ENCODE measurements at regions not wholly inside any gene's neighbourhood (a gene's known extent, or its start where the extent isn't known, plus 50 kb on each side); places are given as distances from the start of the nearest gene placed in this dataset.

DNA sequence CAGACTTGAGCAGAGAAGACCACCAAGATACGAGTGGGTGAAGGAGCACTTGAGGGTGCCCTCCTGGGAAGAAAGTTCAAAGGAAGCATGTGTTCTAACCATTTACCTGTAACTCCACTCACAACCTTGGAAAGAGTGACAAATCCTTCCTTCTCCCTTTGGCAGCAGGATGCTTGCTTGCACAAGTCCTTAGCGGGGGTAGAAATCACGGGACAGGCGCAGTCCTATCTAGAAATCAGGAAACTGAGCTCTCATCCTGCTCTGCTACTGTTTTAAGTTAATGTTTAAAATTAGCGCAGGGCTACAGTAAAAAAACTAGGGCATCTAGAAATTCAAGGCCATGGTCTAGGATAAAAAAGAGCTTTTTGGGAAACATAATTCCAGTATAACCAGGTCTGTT is 100.9 kb upstream of the PTPRM start:
- Histone ChIP-seq H3K27me3 (ENCODE audit: insufficient read depth, low read length) (no peaks in the 10 kb centered on the region), H3K4me1 (ENCODE audit: control insufficient read depth in 1 of 2, insufficient read depth in 2 of 2, low read length in 2 of 2) (peaks cover 0 to 5% of the 10 kb centered on the region in 2 experiments), H3K4me3 (ENCODE audit: low read depth, low read length) (peak overlapping the region; percentile 37), H3K4me2 (ENCODE audit: low read length) (no peak overlapping the region), H3K18ac (ENCODE audit: low read length) (no peak overlapping the region), H3K4ac (ENCODE audit: low read depth, low read length) (no peak overlapping the region), H3K9me3 (ENCODE audit: insufficient read depth, low read depth, low read length) (no peaks in the 10 kb centered on the region), H3K9ac (ENCODE audit: low read length) (no peak overlapping the region), H3K14ac (ENCODE audit: low read length) (no peak overlapping the region), H2BK120ac (ENCODE audit: insufficient read depth, low read length, poor library complexity) (no peak overlapping the region), H4K8ac (ENCODE audit: low read depth, low read length) (no peak overlapping the region), H3K27ac (ENCODE audit: low read depth, low read length) (no peak overlapping the region), H3K79me1 (ENCODE audit: low read length) (no peaks in the 10 kb centered on the region), H4K91ac (ENCODE audit: low read depth, low read length) (no peak overlapping the region), H2BK12ac (ENCODE audit: low read length) (no peak overlapping the region), H3K36me3 (ENCODE audit: control insufficient read depth in 1 of 2, insufficient read depth in 2 of 2, low read length in 2 of 2) (no peaks in the 10 kb centered on the region), H4K12ac (ENCODE audit: low read depth, low read length) (no peak overlapping the region), H3K23ac (ENCODE audit: low read length) (no peak overlapping the region), H2AFZ (ENCODE audit: insufficient read depth, low read length, poor library complexity) (no peak overlapping the region), H2BK5ac (ENCODE audit: low read depth, low read length, poor library complexity) (no peak overlapping the region), H3K79me2 (ENCODE audit: control insufficient read depth, insufficient read depth, low read length, poor library complexity) (no peaks in the 10 kb centered on the region), H2AK5ac (ENCODE audit: low read length) (no peak overlapping the region)
- no peak for DNase-seq
- no CpG with 5 or more reads among the region's 5 CpGs for WGBS (ENCODE audit: extremely low coverage, insufficient coverage, insufficient read length)

DNA sequence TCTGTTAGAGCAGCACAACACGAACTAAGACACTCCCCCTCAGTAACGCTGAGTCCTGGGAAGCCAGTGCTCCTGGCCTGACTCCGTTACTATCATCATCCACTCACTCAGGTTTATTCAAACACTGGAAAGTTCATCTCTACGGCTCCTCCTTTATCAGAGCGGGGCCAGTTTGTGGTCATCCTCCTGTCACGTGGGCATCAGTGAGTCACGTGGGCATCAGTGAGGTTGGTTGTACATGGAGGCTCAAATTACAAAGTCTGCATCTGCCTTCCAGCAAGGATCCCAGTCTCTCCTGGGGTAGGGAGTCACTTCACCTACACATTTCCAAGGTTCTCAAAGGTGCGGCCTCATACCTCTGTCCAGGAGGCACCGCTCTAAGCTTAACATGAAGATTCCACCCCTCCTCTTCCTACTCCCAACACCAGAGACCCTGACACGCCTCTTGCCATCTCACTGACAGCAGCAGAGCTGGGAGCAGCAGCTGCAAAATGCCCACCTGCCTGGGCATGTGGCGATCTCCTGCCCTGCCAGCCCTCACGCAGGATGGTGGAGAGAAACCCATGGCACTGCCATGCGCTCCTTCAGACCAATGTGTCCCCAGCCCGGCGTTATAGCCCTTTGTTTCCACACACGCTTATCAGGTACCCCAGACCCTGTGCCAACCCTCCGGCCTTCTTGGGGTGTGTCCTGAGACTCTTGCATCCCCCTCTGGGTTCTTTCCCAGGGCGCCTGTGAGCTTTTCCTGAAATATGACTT is 99.2 kb upstream of the PTPRM start:
- Histone ChIP-seq H3K9ac (ENCODE audit: low read length) (no peak overlapping the region), H2BK12ac (ENCODE audit: low read length) (no peak overlapping the region), H4K8ac (ENCODE audit: low read depth, low read length) (no peak overlapping the region), H3K4me2 (ENCODE audit: low read length) (no peak overlapping the region), H3K27ac (ENCODE audit: low read depth, low read length) (no peak overlapping the region), H2BK5ac (ENCODE audit: low read depth, low read length, poor library complexity) (no peak overlapping the region), H3K18ac (ENCODE audit: low read length) (no peak overlapping the region), H3K79me1 (ENCODE audit: low read length) (no peaks in the 10 kb centered on the region), H4K12ac (ENCODE audit: low read depth, low read length) (no peak overlapping the region), H2BK120ac (ENCODE audit: insufficient read depth, low read length, poor library complexity) (no peak overlapping the region), H4K91ac (ENCODE audit: low read depth, low read length) (no peak overlapping the region), H3K14ac (ENCODE audit: low read length) (no peak overlapping the region), H3K9me3 (ENCODE audit: insufficient read depth, low read depth, low read length) (no peaks in the 10 kb centered on the region), H3K4me3 (ENCODE audit: low read depth, low read length) (no peak overlapping the region), H3K79me2 (ENCODE audit: control insufficient read depth, insufficient read depth, low read length, poor library complexity) (no peaks in the 10 kb centered on the region), H3K4ac (ENCODE audit: low read depth, low read length) (no peak overlapping the region), H3K23ac (ENCODE audit: low read length) (no peak overlapping the region), H3K27me3 (ENCODE audit: insufficient read depth, low read length) (no peaks in the 10 kb centered on the region), H3K4me1 (ENCODE audit: control insufficient read depth in 1 of 2, insufficient read depth in 2 of 2, low read length in 2 of 2) (peaks cover 0 to 5% of the 10 kb centered on the region in 2 experiments), H2AFZ (ENCODE audit: insufficient read depth, low read length, poor library complexity) (no peak overlapping the region), H2AK5ac (ENCODE audit: low read length) (no peak overlapping the region), H3K36me3 (ENCODE audit: control insufficient read depth in 1 of 2, insufficient read depth in 2 of 2, low read length in 2 of 2) (no peaks in the 10 kb centered on the region)
- WGBS (ENCODE audit: extremely low coverage, insufficient coverage, insufficient read length), result no CpG with 5 or more reads among the region's 18 CpGs
- DNase-seq, result peak in 1 of 2 donors; percentile 19

DNA sequence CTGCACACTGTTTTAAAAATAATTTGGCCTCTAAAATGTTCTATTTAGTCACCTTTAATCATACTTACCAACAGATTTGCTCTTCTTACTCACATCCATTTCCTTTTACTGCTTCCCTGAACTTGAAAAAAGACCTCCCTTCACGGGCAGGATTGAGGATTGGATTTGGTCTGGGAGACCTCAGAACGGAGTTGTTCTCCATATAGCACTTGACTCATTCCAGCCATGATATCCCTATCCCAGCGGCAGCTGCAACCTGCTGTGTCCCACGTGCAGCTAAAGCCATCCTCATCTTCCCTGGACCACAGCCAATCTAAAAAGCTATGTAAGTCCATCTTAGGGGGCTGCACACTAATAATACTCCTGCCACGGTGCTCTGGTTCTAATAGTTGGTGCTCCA is 97.0 kb upstream of the PTPRM start:
- no peaks in the 10 kb centered on the region for H3K79me1 ChIP-seq (ENCODE audit: low read length)

DNA sequence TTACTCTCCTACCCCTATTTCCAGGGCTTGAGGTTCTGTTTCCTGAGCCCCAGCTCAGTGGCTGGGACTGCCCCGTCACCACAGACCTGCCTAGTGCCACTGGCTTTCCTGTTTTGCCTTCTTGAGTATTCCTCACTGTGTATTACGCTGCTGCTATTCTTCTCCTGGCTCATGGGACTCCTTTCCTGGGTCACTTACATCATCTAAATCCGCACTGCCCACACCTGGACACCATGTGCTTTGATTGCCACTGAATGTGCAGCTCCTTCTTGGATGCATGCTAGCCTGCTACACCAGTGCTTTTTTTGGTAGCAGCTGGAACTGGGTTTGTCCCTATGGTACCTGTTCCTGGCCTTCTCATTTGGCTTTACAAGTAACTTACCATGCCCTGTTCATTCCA is 96.6 kb upstream of the PTPRM start:
- no peak overlapping the region for H3K9ac ChIP-seq (ENCODE audit: low read length)
- no peak for DNase-seq
- H3K9me3 ChIP-seq (ENCODE audit: insufficient read depth, low read depth, low read length), result no peaks in the 10 kb centered on the region
- no peak overlapping the region for H2BK5ac ChIP-seq (ENCODE audit: low read depth, low read length, poor library complexity)
- H3K27ac ChIP-seq (ENCODE audit: low read depth, low read length), result no peak overlapping the region
- H4K91ac ChIP-seq (ENCODE audit: low read depth, low read length), result no peak overlapping the region
- H3K4me2 ChIP-seq (ENCODE audit: low read length), result no peak overlapping the region
- whole genome bisulfite sequencing (ENCODE audit: extremely low coverage, insufficient coverage, insufficient read length), result no CpG with 5 or more reads among the region's 3 CpGs
- peaks cover 0 to 3% of the 10 kb centered on the region in 2 experiments for H3K4me1 ChIP-seq (ENCODE audit: control insufficient read depth in 1 of 2, insufficient read depth in 2 of 2, low read length in 2 of 2)
- no peak overlapping the region for H3K14ac ChIP-seq (ENCODE audit: low read length)
- H2BK120ac ChIP-seq (ENCODE audit: insufficient read depth, low read length, poor library complexity), result no peak overlapping the region
- H3K23ac ChIP-seq (ENCODE audit: low read length), result no peak overlapping the region
- H2AK5ac ChIP-seq (ENCODE audit: low read length), result no peak overlapping the region
- no peak overlapping the region for H2BK12ac ChIP-seq (ENCODE audit: low read length)
- no peaks in the 10 kb centered on the region for H3K79me1 ChIP-seq (ENCODE audit: low read length)
- no peaks in the 10 kb centered on the region for H3K36me3 ChIP-seq (ENCODE audit: control insufficient read depth in 1 of 2, insufficient read depth in 2 of 2, low read length in 2 of 2)
- H4K8ac ChIP-seq (ENCODE audit: low read depth, low read length), result no peak overlapping the region
- H3K27me3 ChIP-seq (ENCODE audit: insufficient read depth, low read length), result no peaks in the 10 kb centered on the region
- no peak overlapping the region for H4K12ac ChIP-seq (ENCODE audit: low read depth, low read length)
- H3K79me2 ChIP-seq (ENCODE audit: control insufficient read depth, insufficient read depth, low read length, poor library complexity), result no peaks in the 10 kb centered on the region
- H2AFZ ChIP-seq (ENCODE audit: insufficient read depth, low read length, poor library complexity), result no peak overlapping the region
- no peak overlapping the region for H3K4ac ChIP-seq (ENCODE audit: low read depth, low read length)
- H3K18ac ChIP-seq (ENCODE audit: low read length), result no peak overlapping the region
- H3K4me3 ChIP-seq (ENCODE audit: low read depth, low read length), result no peak overlapping the region

More for the DNA sequence above, 97.0 kb upstream of the PTPRM start:
- no peaks in the 10 kb centered on the region for H3K9me3 ChIP-seq (ENCODE audit: insufficient read depth, low read depth, low read length)
- no peak overlapping the region for H3K4ac ChIP-seq (ENCODE audit: low read depth, low read length)
- no peaks in the 10 kb centered on the region for H3K79me2 ChIP-seq (ENCODE audit: control insufficient read depth, insufficient read depth, low read length, poor library complexity)
- no peak overlapping the region for H3K14ac ChIP-seq (ENCODE audit: low read length)
- no peak for DNase-seq
- H2AK5ac ChIP-seq (ENCODE audit: low read length), result no peak overlapping the region
- no peak overlapping the region for H2BK120ac ChIP-seq (ENCODE audit: insufficient read depth, low read length, poor library complexity)
- no peak overlapping the region for H3K23ac ChIP-seq (ENCODE audit: low read length)
- no peak overlapping the region for H3K27ac ChIP-seq (ENCODE audit: low read depth, low read length)
- no peaks in the 10 kb centered on the region for H3K27me3 ChIP-seq (ENCODE audit: insufficient read depth, low read length)
- H4K91ac ChIP-seq (ENCODE audit: low read depth, low read length), result no peak overlapping the region
- WGBS (ENCODE audit: extremely low coverage, insufficient coverage, insufficient read length), result no CpG with 5 or more reads among the region's 5 CpGs
- H3K4me3 ChIP-seq (ENCODE audit: low read depth, low read length), result no peak overlapping the region
- no peak overlapping the region for H3K4me2 ChIP-seq (ENCODE audit: low read length)
- H2BK12ac ChIP-seq (ENCODE audit: low read length), result no peak overlapping the region
- H2AFZ ChIP-seq (ENCODE audit: insufficient read depth, low read length, poor library complexity), result no peak overlapping the region
- H3K4me1 ChIP-seq (ENCODE audit: control insufficient read depth in 1 of 2, insufficient read depth in 2 of 2, low read length in 2 of 2), result peaks cover 0 to 3% of the 10 kb centered on the region in 2 experiments
- H4K12ac ChIP-seq (ENCODE audit: low read depth, low read length), result no peak overlapping the region
- H3K18ac ChIP-seq (ENCODE audit: low read length), result no peak overlapping the region
- H4K8ac ChIP-seq (ENCODE audit: low read depth, low read length), result no peak overlapping the region
- no peak overlapping the region for H3K9ac ChIP-seq (ENCODE audit: low read length)
- no peak overlapping the region for H2BK5ac ChIP-seq (ENCODE audit: low read depth, low read length, poor library complexity)
- H3K36me3 ChIP-seq (ENCODE audit: control insufficient read depth in 1 of 2, insufficient read depth in 2 of 2, low read length in 2 of 2), result no peaks in the 10 kb centered on the region
